Body of pancreas (tissue), 4 donors: ENCODE measurements at regions not wholly inside any gene's neighbourhood (a gene's known extent, or its start where the extent isn't known, plus 50 kb on each side); places are given as distances from the start of the nearest gene placed in this dataset.
A peak's percentile ranks its signal among the peaks of the same experiment; 100 is the strongest.
"Not testable (repeated sequence)": the region's sequence is repeated elsewhere in the genome, so short reads cannot be mapped to it uniquely, and the experiment has no call there.

Experiments
- ATAC-seq: fragments of 150-250 bp; one replicate; pipeline ENCODE4 v1.9.1; 2016
- DNase-seq, 4 donors: peaks; one replicate each; pipeline ENCODE4 v3.0.0-alpha.2; 2019
- H3K27ac ChIP-seq, 4 donors: fragments of 200-600 bp; sonication (generic); 1 replicate in 3 of 4; 2 replicates in 1 of 4; pipeline versions ENCODE4 v1.5.1 to v1.6.1; 2016 to 2019; ENCODE audit warnings: mild to moderate bottlenecking in 1 of 4, mixed read lengths in 1 of 4, moderate library complexity in 1 of 4
- H3K27me3 ChIP-seq, 2 donors: fragments of 200-600 bp; sonication (generic); one replicate each; pipeline ENCODE4 v1.6.0; 2016; ENCODE audit warnings: mild to moderate bottlenecking in 1 of 2
- H3K36me3 ChIP-seq, 2 donors: fragments of 200-600 bp; sonication (generic); replicated peaks in 1 of 2; 2 replicates each; pipeline ENCODE4 v1.5.1; 2016; ENCODE audit warnings: low read depth in 2 of 2; ENCODE audit not compliant: insufficient read depth in 1 of 2
- H3K4me1 ChIP-seq: fragments of 200-600 bp; sonication (generic); one replicate; pipeline ENCODE4 v1.6.0; 2016
- H3K4me3 ChIP-seq, 2 donors: fragments of 200-600 bp; sonication (generic); 1 replicate in 1 of 2; 2 replicates in 1 of 2; pipeline ENCODE4 v1.5.1; 2016 to 2019
- H3K9me3 ChIP-seq, 3 donors: fragments of 200-600 bp; sonication (generic); 1 replicate in 2 of 3; 2 replicates in 1 of 3; pipeline ENCODE4 v1.5.1; 2016
- POLR2A ChIP-seq, 3 donors: fragments of 450-650 bp; IDR thresholded peaks; one replicate each; pipeline ENCODE4 v1.6.1; 2016; ENCODE audit warnings: antibody characterized with exemption in 3 of 3, mild to moderate bottlenecking in 2 of 3
- WGBS, 2 donors: methylation state at CpG; one replicate each; pipeline ENCODE4 v1.1.5; 2017; 5-methylcytosine and 5-hydroxymethylcytosine counted together
- intact Hi-C: fragments of 100-400 bp; cut with DNase I; formaldehyde crosslinking; loops from one replicate; pipeline ENCODE4 v1.15.1; 2023
- TF ChIP-seq, protein P1 (sequence below), 7 experiments: fragments of 450-650 bp in 4 of 7; fragments of 200-600 bp in 3 of 7; sonication (generic) in 3 of 7; IDR thresholded peaks; one replicate each; pipeline ENCODE4 v1.5.1; 2016 to 2019; ENCODE audit warnings: antibody characterized with exemption in 7 of 7

DNA sequence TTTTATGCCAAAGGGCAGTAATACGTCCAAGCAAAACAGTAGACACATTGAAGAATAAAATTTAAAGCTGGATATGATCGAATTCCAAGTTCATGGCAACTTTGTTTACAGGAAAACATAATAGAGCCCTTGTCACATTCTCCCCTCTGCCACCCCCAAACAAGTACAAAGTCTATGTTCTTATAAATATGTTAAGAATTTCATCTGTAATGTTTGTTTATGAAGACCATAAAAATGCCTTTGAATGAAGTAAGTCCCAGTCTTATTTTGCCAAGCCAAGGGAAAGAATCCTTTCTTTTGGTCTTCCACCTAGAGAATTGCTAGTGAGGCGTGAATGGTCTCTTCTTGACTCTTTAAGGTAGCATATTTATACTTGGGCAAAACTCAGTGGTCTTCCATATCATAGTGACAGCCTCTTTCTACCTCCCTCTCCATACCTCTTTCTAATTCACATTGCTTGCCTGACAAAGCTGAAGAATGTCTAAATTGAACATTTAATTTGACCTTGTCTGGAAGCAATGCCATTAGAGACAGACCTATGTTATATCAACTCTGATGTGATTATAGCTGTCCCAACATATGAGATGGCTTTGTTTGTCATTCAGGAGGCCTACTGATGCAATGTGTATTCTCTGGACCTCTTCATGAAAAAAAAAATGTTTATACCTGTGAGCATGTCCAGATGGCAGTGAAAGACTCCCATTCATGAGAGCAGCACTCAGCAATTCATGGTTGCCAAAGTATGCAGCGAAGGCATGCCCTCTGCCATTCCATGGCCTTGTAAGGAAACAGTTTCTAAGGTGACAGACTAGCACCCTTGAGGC, 70.6 kb upstream of the CCN2 start:
- H3K4me3 ChIP-seq = no peak overlapping the region
- peaks cover 5% of the 10 kb centered on the region for H3K4me1 ChIP-seq
- no peaks in the 10 kb centered on the region for H3K36me3 ChIP-seq
- no peak for TF ChIP-seq POLR2A (IDR thresholded peaks at IDR 0.05)
- TF ChIP-seq, protein P1, sequence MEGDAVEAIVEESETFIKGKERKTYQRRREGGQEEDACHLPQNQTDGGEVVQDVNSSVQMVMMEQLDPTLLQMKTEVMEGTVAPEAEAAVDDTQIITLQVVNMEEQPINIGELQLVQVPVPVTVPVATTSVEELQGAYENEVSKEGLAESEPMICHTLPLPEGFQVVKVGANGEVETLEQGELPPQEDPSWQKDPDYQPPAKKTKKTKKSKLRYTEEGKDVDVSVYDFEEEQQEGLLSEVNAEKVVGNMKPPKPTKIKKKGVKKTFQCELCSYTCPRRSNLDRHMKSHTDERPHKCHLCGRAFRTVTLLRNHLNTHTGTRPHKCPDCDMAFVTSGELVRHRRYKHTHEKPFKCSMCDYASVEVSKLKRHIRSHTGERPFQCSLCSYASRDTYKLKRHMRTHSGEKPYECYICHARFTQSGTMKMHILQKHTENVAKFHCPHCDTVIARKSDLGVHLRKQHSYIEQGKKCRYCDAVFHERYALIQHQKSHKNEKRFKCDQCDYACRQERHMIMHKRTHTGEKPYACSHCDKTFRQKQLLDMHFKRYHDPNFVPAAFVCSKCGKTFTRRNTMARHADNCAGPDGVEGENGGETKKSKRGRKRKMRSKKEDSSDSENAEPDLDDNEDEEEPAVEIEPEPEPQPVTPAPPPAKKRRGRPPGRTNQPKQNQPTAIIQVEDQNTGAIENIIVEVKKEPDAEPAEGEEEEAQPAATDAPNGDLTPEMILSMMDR (IDR thresholded peaks at IDR 0.05) = no peak
- H3K27ac ChIP-seq = peak overlapping the region; percentile 7 to 70 (median 37)
- peak; percentile 79 for ATAC-seq
- 63 to 65% methylated on average over 4 of the region's 4 CpGs for WGBS, 2 donors
- H3K9me3 ChIP-seq = no peaks in the 10 kb centered on the region
- H3K27me3 ChIP-seq = no peaks in the 10 kb centered on the region
- intact Hi-C loops = no loop called here
- DNase-seq = peak in 1 of 4 donors; percentile 16

DNA sequence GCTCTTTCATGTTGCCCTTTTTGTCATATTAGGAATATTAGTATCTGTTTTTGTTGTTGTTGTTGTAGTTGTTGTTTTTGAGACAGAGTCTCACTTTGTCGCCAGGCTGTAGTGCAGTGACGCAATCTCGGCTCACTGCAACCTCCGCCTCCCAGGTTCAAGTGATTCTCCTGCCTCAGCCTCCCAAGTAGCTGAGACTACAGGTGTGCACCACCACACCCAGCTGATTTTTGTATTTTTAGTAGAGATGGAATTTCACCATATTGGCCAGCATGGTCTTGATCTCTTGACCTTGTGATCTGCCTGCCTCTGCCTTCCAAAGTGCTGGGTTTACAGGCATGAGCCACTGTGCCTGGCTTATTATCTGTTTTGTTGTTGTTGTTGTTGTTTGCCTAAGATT, 69.7 kb upstream of the CCN2 start:
- ATAC-seq, intact Hi-C loops, H3K4me3 ChIP-seq, H3K4me1 ChIP-seq, H3K27me3 ChIP-seq, H3K36me3 ChIP-seq, DNase-seq, H3K9me3 ChIP-seq: not testable (repeated sequence)
- H3K27ac ChIP-seq = peak overlapping the region in 3 of 4 donors; percentile 36 to 65 (median 38)
- 89 to 100% methylated on average over 4 of the region's 4 CpGs for WGBS, 2 donors

DNA sequence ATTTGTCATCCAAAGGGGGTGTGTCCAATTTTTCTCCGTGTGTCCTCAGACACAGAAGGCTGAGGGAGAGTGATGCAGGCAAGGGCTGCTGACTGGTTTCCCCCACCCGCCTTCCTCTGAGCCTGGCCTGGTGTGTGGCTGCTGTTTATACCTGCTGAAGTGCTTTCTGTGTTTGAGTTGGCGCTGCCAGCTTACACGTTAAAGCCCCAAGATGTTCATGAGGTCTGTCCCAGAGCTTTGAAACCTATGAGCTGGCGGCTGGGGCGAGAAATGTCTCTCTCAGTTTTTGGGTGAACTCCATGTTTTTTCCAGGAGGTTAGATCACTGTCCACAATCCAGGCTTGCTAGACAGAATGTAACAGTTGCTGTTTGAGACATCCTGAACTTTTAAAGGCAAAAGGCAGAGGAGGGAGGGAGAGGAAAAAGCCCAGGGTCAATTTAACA, 69.0 kb upstream of the CCN2 start:
- no peak for TF ChIP-seq POLR2A (IDR thresholded peaks at IDR 0.05)
- TF ChIP-seq, protein P1 (IDR thresholded peaks at IDR 0.05) = no peak
- 53 to 57% methylated on average over 6 of the region's 6 CpGs for WGBS, 2 donors
- ATAC-seq (peak; percentile 24), DNase-seq (peak in 3 of 4 donors; percentile 12 to 16 (median 14))
- no peaks in the 10 kb centered on the region for H3K36me3 ChIP-seq
- peaks cover 5% of the 10 kb centered on the region for H3K4me1 ChIP-seq
- H3K27me3 ChIP-seq = no peaks in the 10 kb centered on the region
- peak overlapping the region; percentile 12 to 49 (median 32) for H3K27ac ChIP-seq
- intact Hi-C loops = no loop called here
- H3K4me3 ChIP-seq = no peak overlapping the region
- H3K9me3 ChIP-seq = no peaks in the 10 kb centered on the region

DNA sequence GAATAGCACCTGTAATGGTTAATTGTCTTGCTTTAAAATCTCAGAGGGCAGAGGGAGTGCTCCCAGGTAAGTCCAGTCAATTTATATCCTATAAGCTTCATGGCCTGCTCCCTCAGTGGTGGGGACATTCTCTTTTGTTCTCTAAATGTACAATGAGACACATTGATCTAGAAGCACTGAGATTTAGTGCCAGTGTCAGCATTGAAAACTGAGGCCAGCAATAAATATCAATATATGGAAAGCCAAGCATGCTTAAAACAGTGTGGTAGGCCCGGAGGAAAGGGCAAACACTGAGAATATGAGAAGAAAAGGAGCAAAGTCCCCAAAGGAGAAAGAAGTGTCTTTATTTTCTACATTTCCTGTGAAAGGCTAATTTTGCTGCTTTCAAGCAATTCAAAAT, 68.4 kb upstream of the CCN2 start:
- TF ChIP-seq POLR2A (IDR thresholded peaks at IDR 0.05) = no peak
- TF ChIP-seq, protein P1 (IDR thresholded peaks at IDR 0.05) = no peak
- H3K27me3 ChIP-seq = no peaks in the 10 kb centered on the region
- H3K9me3 ChIP-seq = no peaks in the 10 kb centered on the region
- ATAC-seq = no peak
- no peaks in the 10 kb centered on the region for H3K36me3 ChIP-seq
- DNase-seq = no peak
- peaks cover 5% of the 10 kb centered on the region for H3K4me1 ChIP-seq
- WGBS, 2 donors = 63 to 74% methylated on average over 1 of the region's 1 CpG
- peak overlapping the region in 3 of 4 donors; percentile 20 to 49 (median 44) for H3K27ac ChIP-seq
- intact Hi-C loops = no loop called here
- H3K4me3 ChIP-seq = no peak overlapping the region

DNA sequence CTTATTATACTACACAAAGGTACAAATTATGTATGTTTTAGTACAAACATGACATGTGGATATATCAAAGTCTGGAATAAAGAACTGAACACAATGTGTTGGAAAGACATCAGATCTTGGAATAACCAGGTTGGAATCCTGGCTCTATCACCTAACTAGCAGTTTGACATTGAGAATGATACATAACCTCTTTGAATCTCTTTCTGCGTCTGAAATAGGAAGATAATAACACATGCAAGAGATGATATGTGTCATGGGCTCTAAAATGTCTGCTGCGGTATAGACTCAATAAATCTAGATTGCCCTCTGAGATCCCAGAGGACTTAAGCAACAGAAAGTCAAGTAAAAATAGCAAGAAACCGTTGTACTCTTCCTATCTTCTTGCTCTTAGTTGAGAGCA, 66.8 kb upstream of the CCN2 start:
- Histone ChIP-seq H3K4me3 (no peak overlapping the region), H3K36me3 (no peaks in the 10 kb centered on the region), H3K4me1 (peaks cover 5% of the 10 kb centered on the region), H3K27me3 (no peaks in the 10 kb centered on the region), H3K27ac (no peak overlapping the region), H3K9me3 (no peaks in the 10 kb centered on the region)
- TF ChIP-seq, protein P1 (IDR thresholded peaks at IDR 0.05) = no peak
- no peak for TF ChIP-seq POLR2A (IDR thresholded peaks at IDR 0.05)
- no peak for ATAC-seq
- WGBS, 2 donors = 67 to 68% methylated on average over 3 of the region's 3 CpGs
- intact Hi-C loops = no loop called here
- no peak for DNase-seq
